Mucosa of rectum (tissue), 2 donors: ENCODE measurements at regions not wholly inside any gene's neighbourhood (a gene's known extent, or its start where the extent isn't known, plus 50 kb on each side); places are given as distances from the start of the nearest gene placed in this dataset.

Experiments used
- H3K27ac ChIP-seq, 2 donors: one replicate each; pipeline ENCODE4 v1.7.0; 2013; ENCODE audit warnings: inconsistent platforms in 2 of 2, low read depth in 2 of 2, low read length in 2 of 2
- H3K27me3 ChIP-seq, 2 donors: one replicate each; pipeline ENCODE4 v1.7.0; 2013; ENCODE audit warnings: low read length in 2 of 2; ENCODE audit not compliant: control insufficient read depth in 2 of 2, insufficient read depth in 2 of 2
- H3K36me3 ChIP-seq, 2 donors: one replicate each; pipeline ENCODE4 v1.7.0; 2013; ENCODE audit warnings: low read length in 2 of 2; ENCODE audit not compliant: control insufficient read depth in 2 of 2, insufficient read depth in 2 of 2
- H3K4me1 ChIP-seq, 2 donors: one replicate each; pipeline ENCODE4 v1.7.0; 2013; ENCODE audit warnings: low read length in 2 of 2, mild to moderate bottlenecking in 1 of 2; ENCODE audit not compliant: control insufficient read depth in 2 of 2, insufficient read depth in 2 of 2
- H3K4me3 ChIP-seq, 2 donors: one replicate each; pipeline ENCODE4 v1.7.0; 2013; ENCODE audit warnings: low read length in 2 of 2
- H3K9ac ChIP-seq, 2 donors: one replicate each; pipeline ENCODE4 v1.7.0; 2013; ENCODE audit warnings: low read length in 2 of 2, low read depth in 1 of 2, mild to moderate bottlenecking in 1 of 2
- H3K9me3 ChIP-seq, 2 donors: one replicate each; pipeline ENCODE4 v1.7.0; 2013; ENCODE audit warnings: low read length in 2 of 2; ENCODE audit not compliant: control insufficient read depth in 2 of 2
- donor health status: healthy.
- donor health status: Normal muscosa, but diverticular disease.

DNA sequence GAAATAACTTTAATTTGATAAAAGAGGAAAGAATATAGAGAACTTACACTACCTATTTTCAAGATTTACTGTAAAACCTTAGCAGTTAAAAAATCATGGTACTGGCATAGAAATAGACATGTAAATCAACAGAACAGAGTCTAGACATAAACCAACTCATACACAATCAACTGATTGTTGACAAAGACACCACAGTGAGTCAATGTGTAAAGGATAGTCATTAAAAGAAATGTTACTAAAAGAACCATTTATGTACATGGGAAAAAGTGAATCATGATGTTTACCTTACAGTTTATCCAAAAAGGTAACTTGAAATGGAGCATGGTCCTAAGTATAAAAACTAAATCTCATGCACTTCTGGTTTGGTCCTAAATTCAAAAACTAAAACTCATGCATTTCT, 847.4 kb downstream of the IGSF11 start:
- Histone ChIP-seq H3K4me3 (no peak overlapping the region), H3K27ac (no peak overlapping the region), H3K36me3 (no peaks in the 10 kb centered on the region), H3K4me1 (no peaks in the 10 kb centered on the region), H3K9ac (no peak overlapping the region), H3K9me3 (peaks cover 0 to 6% of the 10 kb centered on the region in 2 donors), H3K27me3 (no peaks in the 10 kb centered on the region)

- Histone ChIP-seq H3K4me1 (no peaks in the 10 kb centered on the region), H3K36me3 (no peaks in the 10 kb centered on the region), H3K9ac (no peak overlapping the region), H3K27me3 (no peaks in the 10 kb centered on the region), H3K4me3 (no peak overlapping the region), H3K9me3 (peaks cover 0 to 3% of the 10 kb centered on the region in 2 donors), H3K27ac (no peak overlapping the region)
Observed at GRCh38 chr3:118196183-118196582, 838.5 kb downstream of the IGSF11 start.

GRCh38 chr3:118199044-118199443, 835.6 kb downstream of the IGSF11 start:
- peaks cover 0 to 3% of the 10 kb centered on the region in 2 donors for H3K9me3 ChIP-seq

DNA sequence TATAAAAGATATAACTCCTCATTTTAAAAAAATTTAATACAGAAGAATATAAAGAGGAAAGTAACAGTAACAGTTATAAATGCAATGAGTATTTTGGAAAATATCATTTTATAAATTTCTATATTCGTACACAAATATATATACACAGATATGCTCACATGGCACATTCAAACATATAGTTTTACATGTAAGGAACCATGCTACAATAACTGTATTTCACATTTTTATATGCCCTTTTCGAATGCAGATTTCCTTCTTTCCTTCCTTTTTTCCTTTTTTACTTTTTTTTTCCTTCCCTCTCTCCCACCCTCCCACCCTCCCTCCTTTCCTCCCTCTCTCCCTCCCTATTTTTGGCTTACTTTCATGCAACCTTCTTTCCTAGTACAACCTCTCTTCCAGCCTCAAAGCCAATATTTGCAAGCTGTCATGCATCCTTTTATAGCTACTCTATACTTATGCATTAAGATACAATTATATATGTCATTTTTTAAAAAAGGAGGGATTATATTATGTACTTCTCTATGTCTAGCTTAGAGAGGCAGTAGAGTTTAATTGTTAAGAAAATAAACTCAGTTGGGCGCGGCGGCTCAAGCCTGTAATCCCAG, 830.5 kb downstream of the IGSF11 start:
- H3K27me3 ChIP-seq, result no peaks in the 10 kb centered on the region
- no peaks in the 10 kb centered on the region for H3K9me3 ChIP-seq
- H3K27ac ChIP-seq, result no peak overlapping the region
- H3K9ac ChIP-seq, result no peak overlapping the region
- H3K36me3 ChIP-seq, result no peaks in the 10 kb centered on the region
- no peaks in the 10 kb centered on the region for H3K4me1 ChIP-seq
- H3K4me3 ChIP-seq, result no peak overlapping the region

More at GRCh38 chr3:118199044-118199443, 835.6 kb downstream of the IGSF11 start:
- no peak overlapping the region for H3K9ac ChIP-seq
- H3K4me1 ChIP-seq, result no peaks in the 10 kb centered on the region
- no peak overlapping the region for H3K4me3 ChIP-seq
- H3K27ac ChIP-seq, result no peak overlapping the region
- H3K36me3 ChIP-seq, result no peaks in the 10 kb centered on the region
- no peaks in the 10 kb centered on the region for H3K27me3 ChIP-seq

DNA sequence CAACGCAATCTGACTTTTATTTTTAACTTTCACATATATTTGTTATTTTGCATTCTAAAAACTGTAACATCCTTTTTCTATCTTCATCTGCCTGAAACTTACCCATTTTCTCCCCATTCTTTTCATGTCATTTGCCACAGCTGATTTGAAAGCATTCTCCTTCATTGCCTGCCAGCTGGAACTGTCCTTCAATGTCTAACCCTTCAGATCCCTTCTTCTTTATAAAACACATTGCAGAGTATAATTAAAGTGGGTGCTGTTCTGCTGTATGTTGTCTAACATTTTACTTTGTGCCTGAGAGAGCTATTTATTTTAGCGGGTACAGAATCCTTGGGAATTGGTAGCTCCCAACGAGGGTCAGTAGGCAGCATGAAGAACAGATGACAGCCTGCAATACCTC, 827.4 kb downstream of the IGSF11 start:
- no peaks in the 10 kb centered on the region for H3K27me3 ChIP-seq
- no peaks in the 10 kb centered on the region for H3K4me1 ChIP-seq
- H3K27ac ChIP-seq, result no peak overlapping the region
- no peaks in the 10 kb centered on the region for H3K36me3 ChIP-seq
- H3K9ac ChIP-seq, result no peak overlapping the region
- no peak overlapping the region for H3K4me3 ChIP-seq
- no peaks in the 10 kb centered on the region for H3K9me3 ChIP-seq

DNA sequence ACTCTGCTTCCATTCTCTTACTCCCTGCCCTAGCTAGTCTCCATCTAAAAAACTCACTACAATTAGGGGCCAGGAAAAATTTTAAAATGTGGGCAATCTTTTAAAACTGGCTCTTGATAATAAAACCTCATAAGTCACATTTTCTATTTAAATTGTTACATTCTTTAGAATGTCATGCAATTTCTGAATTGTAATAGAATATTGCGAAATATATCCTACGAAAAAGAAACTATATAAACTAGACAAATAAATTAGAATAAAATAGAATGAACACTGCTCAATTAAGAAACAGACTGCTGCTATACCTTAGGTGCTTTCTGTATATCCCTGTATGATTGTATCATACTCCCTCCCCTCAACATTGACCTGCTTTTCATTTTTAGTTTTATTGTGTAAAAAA, 826.0 kb downstream of the IGSF11 start:
- Histone ChIP-seq H3K9ac (no peak overlapping the region), H3K36me3 (no peaks in the 10 kb centered on the region), H3K4me1 (no peaks in the 10 kb centered on the region), H3K27ac (no peak overlapping the region), H3K9me3 (no peaks in the 10 kb centered on the region), H3K4me3 (no peak overlapping the region), H3K27me3 (no peaks in the 10 kb centered on the region)

- Histone ChIP-seq H3K36me3 (no peaks in the 10 kb centered on the region), H3K27me3 (no peaks in the 10 kb centered on the region), H3K9ac (no peak overlapping the region), H3K9me3 (no peaks in the 10 kb centered on the region), H3K4me3 (no peak overlapping the region), H3K4me1 (no peaks in the 10 kb centered on the region), H3K27ac (no peak overlapping the region)
Observed at GRCh38 chr3:118213892-118214291, 820.8 kb downstream of the IGSF11 start.

GRCh38 chr3:118226206-118226605, 808.4 kb downstream of the IGSF11 start:
- Histone ChIP-seq H3K36me3 (no peaks in the 10 kb centered on the region), H3K4me1 (no peaks in the 10 kb centered on the region), H3K9me3 (peaks cover 0 to 3% of the 10 kb centered on the region in 2 donors)

GRCh38 chr3:118227191-118227590, 807.5 kb downstream of the IGSF11 start:
- H3K36me3 ChIP-seq, result no peaks in the 10 kb centered on the region
- no peak overlapping the region for H3K27ac ChIP-seq
- H3K27me3 ChIP-seq, result no peaks in the 10 kb centered on the region
- no peaks in the 10 kb centered on the region for H3K9me3 ChIP-seq
- H3K4me3 ChIP-seq, result no peak overlapping the region
- H3K4me1 ChIP-seq, result no peaks in the 10 kb centered on the region
- H3K9ac ChIP-seq, result no peak overlapping the region

More at GRCh38 chr3:118226206-118226605, 808.4 kb downstream of the IGSF11 start:
- Histone ChIP-seq H3K27me3 (no peaks in the 10 kb centered on the region), H3K27ac (no peak overlapping the region), H3K4me3 (no peak overlapping the region), H3K9ac (no peak overlapping the region)

GRCh38 chr3:118228151-118228550, 806.5 kb downstream of the IGSF11 start:
- Histone ChIP-seq H3K9ac (no peak overlapping the region), H3K27me3 (no peaks in the 10 kb centered on the region), H3K4me3 (no peak overlapping the region)

GRCh38 chr3:118229196-118229595, 805.5 kb downstream of the IGSF11 start:
- Histone ChIP-seq H3K27ac (no peak overlapping the region), H3K9ac (no peak overlapping the region), H3K27me3 (no peaks in the 10 kb centered on the region), H3K9me3 (no peaks in the 10 kb centered on the region), H3K36me3 (no peaks in the 10 kb centered on the region), H3K4me3 (no peak overlapping the region), H3K4me1 (no peaks in the 10 kb centered on the region)

More at GRCh38 chr3:118228151-118228550, 806.5 kb downstream of the IGSF11 start:
- Histone ChIP-seq H3K27ac (no peak overlapping the region), H3K4me1 (no peaks in the 10 kb centered on the region), H3K9me3 (no peaks in the 10 kb centered on the region), H3K36me3 (no peaks in the 10 kb centered on the region)
